KMS-11 (cell line): ENCODE measurements at regions not wholly inside any gene's neighbourhood (a gene's known extent, or its start where the extent isn't known, plus 50 kb on each side); places are given as distances from the start of the nearest gene placed in this dataset.

Source experiments
- H2AFZ ChIP-seq: fragments of 200-600 bp; sonication (generic); 2 replicates; pipeline ENCODE4 v1.6.1; 2016; ENCODE audit warnings: antibody characterized with exemption, mixed run types, low read depth
- H3K27ac ChIP-seq: fragments of 200-600 bp; sonication (generic); 2 replicates; pipeline ENCODE4 v1.6.1; 2016; ENCODE audit warnings: mild to moderate bottlenecking, mixed run types
- H3K27me3 ChIP-seq: fragments of 200-600 bp; sonication (generic); 2 replicates; pipeline ENCODE4 v1.6.1; 2017; ENCODE audit warnings: mild to moderate bottlenecking, low read depth, mixed run types, moderate library complexity; ENCODE audit not compliant: insufficient read depth
- H3K36me3 ChIP-seq: fragments of 200-600 bp; sonication (generic); 2 replicates; pipeline ENCODE4 v1.6.1; 2017; ENCODE audit warnings: mild to moderate bottlenecking, mixed run types; ENCODE audit not compliant: insufficient read depth
- H3K4me1 ChIP-seq: fragments of 200-600 bp; sonication (generic); 2 replicates; pipeline ENCODE4 v1.6.1; 2016; ENCODE audit warnings: mild to moderate bottlenecking, low read depth, mixed run types; ENCODE audit not compliant: poor library complexity, severe bottlenecking
- H3K4me2 ChIP-seq: fragments of 200-600 bp; sonication (generic); 2 replicates; pipeline ENCODE4 v1.7.0; 2016; ENCODE audit warnings: mild to moderate bottlenecking, mixed run types
- H3K4me3 ChIP-seq: fragments of 200-600 bp; sonication (generic); IDR thresholded peaks from 2 replicates; pipeline ENCODE4 v1.6.1; 2017; ENCODE audit warnings: low read depth, low read length, mixed read lengths; ENCODE audit not compliant: insufficient read depth
- H3K79me2 ChIP-seq: fragments of 200-600 bp; sonication (generic); 2 replicates; pipeline ENCODE4 v1.6.1; 2016; ENCODE audit warnings: low read depth, mixed run types; ENCODE audit not compliant: insufficient read depth
- H3K9ac ChIP-seq: fragments of 200-600 bp; sonication (generic); 2 replicates; pipeline ENCODE4 v1.6.1; 2016; ENCODE audit warnings: mild to moderate bottlenecking, mixed run types
- H4K20me1 ChIP-seq: fragments of 200-600 bp; sonication (generic); 2 replicates; pipeline ENCODE4 v1.6.1; 2016; ENCODE audit warnings: mild to moderate bottlenecking, mixed run types; ENCODE audit not compliant: insufficient read depth
- TF ChIP-seq, protein P1 (sequence below): fragments of 200-600 bp; sonication (generic); conservative IDR thresholded peaks from 2 replicates; pipeline ENCODE4 v1.6.1; 2017; ENCODE audit warnings: low read depth, mild to moderate bottlenecking, antibody characterized with exemption, low read length, moderate library complexity, mixed read lengths

DNA sequence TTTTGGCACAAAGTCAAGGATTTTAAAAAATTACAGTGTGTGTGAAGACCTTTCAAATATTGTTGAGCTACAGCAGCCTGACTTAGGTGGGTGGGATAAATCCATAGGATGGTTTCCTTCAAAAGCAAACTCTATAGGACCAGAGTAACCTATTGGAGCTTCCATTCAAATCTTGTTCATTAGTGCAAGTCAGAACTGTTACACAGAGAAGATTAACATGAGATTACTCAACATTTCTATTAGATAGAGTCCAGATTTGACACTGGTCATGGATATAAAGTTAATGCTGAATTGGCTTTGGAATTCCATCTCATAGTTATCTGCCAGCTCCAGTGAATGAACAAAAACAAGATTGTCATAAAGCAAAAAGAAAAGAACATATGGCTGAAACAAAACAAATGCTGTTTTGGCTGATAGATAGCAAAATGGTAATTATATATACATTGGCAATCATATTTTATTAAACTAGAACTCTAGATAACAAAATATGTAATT lies 129.6 kb upstream of the SEMA3A start:
- Histone ChIP-seq H3K27me3 (no peaks in the 10 kb centered on the region), H3K27ac (no peak overlapping the region), H3K79me2 (no peaks in the 10 kb centered on the region), H3K4me3 (no peak overlapping the region), H3K36me3 (no peaks in the 10 kb centered on the region), H3K9ac (no peak overlapping the region), H3K4me1 (no peaks in the 10 kb centered on the region), H3K4me2 (no peak overlapping the region), H2AFZ (no peak overlapping the region), H4K20me1 (no peaks in the 10 kb centered on the region)
- TF ChIP-seq, protein P1, sequence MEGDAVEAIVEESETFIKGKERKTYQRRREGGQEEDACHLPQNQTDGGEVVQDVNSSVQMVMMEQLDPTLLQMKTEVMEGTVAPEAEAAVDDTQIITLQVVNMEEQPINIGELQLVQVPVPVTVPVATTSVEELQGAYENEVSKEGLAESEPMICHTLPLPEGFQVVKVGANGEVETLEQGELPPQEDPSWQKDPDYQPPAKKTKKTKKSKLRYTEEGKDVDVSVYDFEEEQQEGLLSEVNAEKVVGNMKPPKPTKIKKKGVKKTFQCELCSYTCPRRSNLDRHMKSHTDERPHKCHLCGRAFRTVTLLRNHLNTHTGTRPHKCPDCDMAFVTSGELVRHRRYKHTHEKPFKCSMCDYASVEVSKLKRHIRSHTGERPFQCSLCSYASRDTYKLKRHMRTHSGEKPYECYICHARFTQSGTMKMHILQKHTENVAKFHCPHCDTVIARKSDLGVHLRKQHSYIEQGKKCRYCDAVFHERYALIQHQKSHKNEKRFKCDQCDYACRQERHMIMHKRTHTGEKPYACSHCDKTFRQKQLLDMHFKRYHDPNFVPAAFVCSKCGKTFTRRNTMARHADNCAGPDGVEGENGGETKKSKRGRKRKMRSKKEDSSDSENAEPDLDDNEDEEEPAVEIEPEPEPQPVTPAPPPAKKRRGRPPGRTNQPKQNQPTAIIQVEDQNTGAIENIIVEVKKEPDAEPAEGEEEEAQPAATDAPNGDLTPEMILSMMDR: no peak

DNA sequence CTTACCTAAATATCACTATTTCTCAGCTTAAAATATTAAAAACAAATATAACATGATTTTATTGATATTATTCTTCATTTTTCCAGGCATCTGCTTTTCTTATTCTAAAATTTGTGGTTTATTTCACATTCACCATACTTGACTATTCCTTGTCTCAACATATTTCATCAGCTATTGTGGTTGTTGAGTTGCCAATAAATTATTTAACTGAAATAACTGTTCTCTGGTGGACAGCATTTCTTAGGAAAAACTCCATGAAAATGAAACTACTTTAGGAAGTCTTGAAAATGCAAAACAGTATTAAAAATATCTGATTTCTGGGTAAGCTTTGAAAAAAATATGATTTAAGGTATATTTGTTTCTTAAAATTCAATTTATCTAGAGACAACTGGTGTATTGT lies 122.9 kb upstream of the SEMA3A start:
- peak overlapping the region; percentile 74; the same call in 1 of the 2 replicates for H3K9ac ChIP-seq
- H3K27ac ChIP-seq: peak overlapping the region; percentile 86
- TF ChIP-seq, protein P1: no peak
- H2AFZ ChIP-seq: peak overlapping the region; percentile 77
- peaks cover 22% of the 10 kb centered on the region for H3K4me1 ChIP-seq
- no peaks in the 10 kb centered on the region for H3K27me3 ChIP-seq
- no peaks in the 10 kb centered on the region for H3K36me3 ChIP-seq
- peak overlapping the region; percentile 93 for H3K4me2 ChIP-seq
- no peaks in the 10 kb centered on the region for H3K79me2 ChIP-seq
- H4K20me1 ChIP-seq: no peaks in the 10 kb centered on the region
- H3K4me3 ChIP-seq: no peak overlapping the region

DNA sequence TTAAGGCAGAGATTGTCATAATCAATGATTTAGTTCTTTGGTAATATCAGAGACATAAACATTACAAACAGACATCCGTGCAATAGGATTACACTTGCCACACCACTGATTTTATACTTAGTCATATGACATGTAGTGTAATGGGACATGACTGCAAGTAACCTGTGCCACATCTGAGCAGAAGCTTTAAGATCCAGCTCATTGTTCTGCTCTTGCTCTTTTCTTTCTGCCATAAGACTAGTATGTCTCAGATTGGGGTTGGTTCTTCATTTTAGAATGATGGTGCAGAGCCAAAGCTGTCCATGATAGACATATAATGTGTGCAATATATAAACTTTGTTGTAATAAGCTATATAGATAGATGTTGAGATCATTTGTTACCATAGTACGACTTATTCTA lies 119.7 kb upstream of the SEMA3A start:
- Histone ChIP-seq H3K27ac (peak overlapping the region; percentile 86), H3K4me3 (no peak overlapping the region), H3K79me2 (no peaks in the 10 kb centered on the region), H3K4me2 (peak overlapping the region; percentile 93), H3K27me3 (no peaks in the 10 kb centered on the region), H4K20me1 (no peaks in the 10 kb centered on the region), H2AFZ (peak overlapping the region; percentile 77; the same call in 1 of the 2 replicates), H3K9ac (peak overlapping the region; percentile 74; the same call in 1 of the 2 replicates), H3K36me3 (no peaks in the 10 kb centered on the region), H3K4me1 (peaks cover 22% of the 10 kb centered on the region)
- TF ChIP-seq, protein P1: no peak

DNA sequence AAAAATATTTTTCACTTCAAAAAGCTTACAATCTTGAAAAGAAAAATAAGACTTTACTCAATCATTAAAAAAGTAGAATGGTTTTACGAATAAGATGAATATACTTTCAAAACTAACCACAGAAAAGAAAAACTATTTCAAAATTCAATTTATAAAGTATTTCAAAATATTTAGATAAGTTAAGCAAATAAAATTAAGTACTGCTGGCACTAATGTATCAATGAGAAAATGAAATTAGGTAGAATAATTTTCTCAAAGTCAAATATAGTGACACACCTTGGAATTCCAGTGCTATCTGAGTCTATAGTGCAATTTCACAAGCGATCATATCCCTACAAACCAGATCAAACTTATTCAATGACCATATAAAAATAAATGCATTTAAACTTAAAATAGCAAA lies 109.8 kb upstream of the SEMA3A start:
- Histone ChIP-seq H3K27ac (no peak overlapping the region), H3K4me3 (no peak overlapping the region), H4K20me1 (no peaks in the 10 kb centered on the region), H3K27me3 (no peaks in the 10 kb centered on the region), H3K4me2 (no peak overlapping the region), H2AFZ (no peak overlapping the region), H3K36me3 (no peaks in the 10 kb centered on the region), H3K4me1 (no peaks in the 10 kb centered on the region), H3K79me2 (no peaks in the 10 kb centered on the region), H3K9ac (no peak overlapping the region)
- TF ChIP-seq, protein P1: no peak
